SIG-M5 treated with dmso at 0.1 percent for 504 hours (cell line): ENCODE measurements at regions not wholly inside any gene's neighbourhood (a gene's known extent, or its start where the extent isn't known, plus 50 kb on each side); places are given as distances from the start of the nearest gene placed in this dataset.
"Not testable (repeated sequence)": the region's sequence is repeated elsewhere in the genome, so short reads cannot be mapped to it uniquely, and the experiment has no call there.

Source experiments
- DNase-seq: peaks from one replicate; lab custom pipeline; 2025; ENCODE audit not compliant: unreplicated experiment; lab: John Stamatoyannopoulos, UW

DNA sequence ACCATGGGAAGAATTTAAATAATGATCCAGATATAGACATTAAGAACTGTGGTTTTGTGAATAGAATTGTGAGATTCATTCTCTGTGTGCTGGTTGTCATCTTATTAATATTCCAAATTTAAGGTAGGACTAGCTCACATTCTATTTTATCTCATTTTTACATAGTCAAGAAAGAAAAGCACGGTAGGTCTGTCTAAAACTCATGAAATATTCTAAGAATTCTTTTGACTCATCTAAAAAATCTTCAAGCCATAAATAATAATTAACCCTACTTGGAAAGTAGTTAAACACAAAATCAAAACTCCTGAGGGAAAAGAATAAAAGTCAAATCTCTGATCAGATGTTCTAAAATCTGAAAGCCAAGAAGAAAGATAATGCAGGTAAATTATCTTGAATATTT is 388.8 kb upstream of the CHAC2 start:
- no peak for DNase-seq

DNA sequence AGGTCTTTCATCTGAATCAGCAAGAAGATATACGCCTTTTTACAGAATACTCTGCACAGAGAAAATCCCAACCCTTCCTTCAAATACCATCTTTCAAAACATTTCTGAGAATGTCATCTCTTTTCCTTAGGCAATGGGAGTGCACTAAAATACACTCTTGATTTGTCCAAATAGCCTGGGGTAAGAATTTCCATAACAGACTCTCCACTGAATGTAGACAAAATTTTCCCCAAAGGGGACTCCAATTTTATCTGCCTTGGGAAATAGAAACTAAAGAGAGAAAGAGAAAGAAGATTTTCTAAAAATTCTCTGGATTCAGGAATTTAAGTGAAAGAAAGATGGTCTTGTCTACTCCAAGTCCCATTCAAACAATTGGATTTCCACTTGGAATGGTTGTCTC is 394.5 kb upstream of the CHAC2 start:
- no peak for DNase-seq

DNA sequence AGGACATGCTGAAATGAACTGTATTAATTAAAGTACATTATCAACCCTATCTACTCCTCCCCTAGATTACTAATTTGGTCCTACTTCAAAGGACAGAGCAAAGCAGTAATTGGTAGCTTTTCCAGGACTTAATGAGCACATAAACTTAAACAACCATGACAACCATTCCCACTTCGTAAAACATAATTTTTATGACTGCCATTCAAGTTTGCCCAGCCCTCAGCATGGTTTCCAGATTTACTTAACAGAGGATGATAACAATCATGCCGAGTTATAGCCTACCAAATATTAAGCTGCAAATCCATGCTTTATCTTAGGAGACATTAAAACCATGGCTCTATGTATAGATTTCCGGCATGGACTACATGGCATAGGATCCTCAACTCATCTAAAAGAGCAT is 401.1 kb upstream of the CHAC2 start:
- DNase-seq, result no peak

DNA sequence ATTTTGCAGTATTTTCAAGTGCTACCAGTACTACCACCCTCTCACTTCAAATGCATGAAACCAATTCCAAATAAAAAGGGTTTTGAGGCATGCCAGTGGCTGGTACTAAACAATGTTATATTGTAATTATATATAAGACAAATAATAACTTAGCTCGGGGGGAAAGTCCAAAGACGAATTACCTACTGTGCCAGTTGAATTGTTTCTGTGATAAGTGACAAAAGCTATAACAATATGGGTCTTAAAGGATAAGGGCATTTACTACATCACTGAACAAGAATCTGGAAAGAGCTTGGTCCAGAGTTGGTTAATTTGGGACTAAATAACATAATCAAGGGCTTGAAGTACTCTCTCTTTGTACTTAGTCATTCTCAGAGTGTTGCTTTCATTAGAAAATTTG is 404.7 kb upstream of the CHAC2 start:
- DNase-seq, result no peak

DNA sequence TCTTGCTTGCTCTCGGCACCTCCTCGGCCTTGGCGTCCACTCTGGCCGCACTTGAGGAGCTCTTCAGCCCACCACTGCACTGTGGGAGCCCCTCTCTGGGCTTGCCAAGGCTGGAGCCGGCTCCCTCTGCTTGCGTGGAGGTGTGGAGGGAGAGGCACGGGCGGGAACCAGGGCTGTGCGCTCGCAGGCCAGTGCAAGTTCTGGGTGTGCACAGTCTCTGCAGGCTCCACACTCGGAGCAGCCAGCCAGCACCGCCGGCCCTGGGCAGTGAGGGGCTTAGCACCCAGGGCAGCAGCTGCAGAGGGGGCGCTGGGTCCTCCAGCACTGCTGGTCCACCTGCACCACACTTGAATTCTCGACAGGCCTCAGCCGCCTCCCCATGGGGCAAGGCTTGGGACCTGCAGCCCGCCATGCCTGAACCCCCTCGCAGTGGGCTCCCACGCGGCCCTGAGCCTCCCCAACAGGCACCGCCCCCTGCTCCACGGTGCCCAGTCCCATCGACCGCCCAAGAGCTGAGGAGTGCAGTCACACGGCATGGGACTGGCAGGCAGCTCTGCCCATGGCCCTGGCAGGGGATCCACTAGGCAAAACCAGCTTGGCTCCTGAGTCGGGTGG is 411.2 kb upstream of the CHAC2 start:
- no peak for DNase-seq

DNA sequence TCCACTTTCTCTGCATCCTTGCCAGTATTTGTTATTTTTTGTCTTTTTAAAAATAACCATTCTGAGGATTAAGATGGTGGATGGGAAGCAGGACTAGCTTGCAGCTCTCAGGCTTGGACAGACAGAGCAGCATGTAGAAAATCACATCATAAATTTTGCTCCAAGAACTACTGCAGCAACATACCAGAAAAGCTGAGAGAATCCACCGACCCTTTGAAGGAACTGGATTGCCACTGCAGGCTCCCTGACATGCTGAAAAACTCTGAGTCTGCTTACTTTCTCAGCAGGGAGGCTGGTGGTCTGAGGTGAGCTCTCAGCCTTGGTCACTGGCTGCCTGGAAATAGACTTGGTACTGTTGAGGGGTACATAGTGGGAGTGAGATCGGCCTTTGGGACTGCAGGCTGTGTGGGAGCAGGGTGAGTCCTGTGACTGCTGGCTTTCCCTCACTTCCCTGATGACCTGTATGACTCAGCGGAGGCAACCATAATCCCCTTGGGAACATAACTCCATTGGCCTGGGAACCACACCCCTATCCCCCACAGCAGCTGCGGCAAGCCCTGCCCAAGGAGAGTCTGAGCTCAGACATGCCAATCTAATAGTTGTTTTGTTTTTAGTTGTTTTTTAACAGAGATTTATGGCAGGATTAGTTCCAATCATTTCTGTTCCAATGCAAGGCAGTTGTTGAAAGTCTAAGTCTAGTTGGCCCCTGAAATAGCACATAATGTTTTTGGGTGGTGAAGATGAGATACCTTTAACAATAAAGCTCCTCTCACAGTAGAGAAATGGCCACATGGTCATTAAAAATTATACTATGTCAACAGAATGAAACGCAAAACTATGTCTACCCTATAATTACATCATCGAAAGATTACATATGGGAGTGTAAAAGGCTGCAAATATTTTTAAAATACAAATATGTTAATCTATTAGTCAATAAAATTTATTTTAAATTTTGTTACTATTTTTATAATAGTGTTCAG is 414.2 kb upstream of the CHAC2 start:
- DNase-seq, result no peak

DNA sequence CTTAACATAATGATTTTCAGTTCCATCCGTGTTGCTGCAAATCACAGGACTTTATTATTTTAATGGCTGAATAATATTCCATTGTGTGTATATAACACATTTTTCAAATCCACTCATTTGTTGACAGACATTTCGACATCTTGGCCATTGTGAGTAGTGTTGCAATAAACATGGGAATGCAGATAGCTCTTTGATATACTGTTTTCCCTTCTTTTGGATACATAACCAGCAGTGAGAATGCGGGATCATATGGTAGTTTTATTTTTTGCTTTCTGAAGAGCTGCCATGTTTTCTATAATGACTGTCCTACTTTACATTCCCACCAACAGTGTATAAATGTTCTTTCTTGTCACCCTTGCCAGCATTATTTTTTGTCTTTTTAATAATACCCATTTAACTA is 420.3 kb upstream of the CHAC2 start:
- no peak for DNase-seq

DNA sequence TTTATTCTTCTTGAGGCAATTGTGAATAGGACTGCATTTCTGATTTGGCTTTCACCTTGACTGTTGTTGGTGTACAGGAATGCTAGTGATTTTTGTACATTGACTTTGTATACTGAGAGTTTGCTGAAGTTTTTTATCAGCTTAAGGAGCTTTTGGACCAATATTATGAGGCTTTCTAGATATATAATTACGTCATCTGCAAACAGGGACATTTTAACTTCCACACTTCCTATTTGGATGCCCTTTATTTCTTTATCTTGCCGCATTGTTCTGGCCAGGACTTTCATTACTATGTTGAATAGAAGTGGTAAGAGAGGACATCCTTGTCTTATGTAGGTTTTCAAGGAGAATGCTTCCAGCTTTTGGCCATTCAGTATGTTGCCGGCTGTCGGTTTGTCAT is 425.4 kb upstream of the CHAC2 start:
- no peak for DNase-seq

DNA sequence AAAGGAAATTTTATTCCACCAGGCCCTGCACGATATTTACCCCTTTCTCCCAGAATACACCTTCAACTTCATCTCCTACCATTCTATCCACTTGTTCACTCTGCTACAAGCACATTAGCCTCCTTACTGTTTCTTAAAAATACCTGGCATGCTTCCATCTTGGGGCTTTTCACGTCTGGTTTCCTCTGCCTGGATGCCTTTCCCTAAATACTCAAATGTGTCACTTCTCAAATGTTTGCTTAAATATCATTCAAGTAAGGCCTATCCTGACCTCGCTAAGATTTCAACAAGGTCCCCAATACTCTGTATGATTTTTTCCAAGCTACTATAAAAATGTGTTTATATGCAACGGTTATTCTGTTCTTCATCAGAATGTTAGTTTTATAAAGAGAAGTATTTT is 433.0 kb upstream of the CHAC2 start:
- DNase-seq, result no peak

DNA sequence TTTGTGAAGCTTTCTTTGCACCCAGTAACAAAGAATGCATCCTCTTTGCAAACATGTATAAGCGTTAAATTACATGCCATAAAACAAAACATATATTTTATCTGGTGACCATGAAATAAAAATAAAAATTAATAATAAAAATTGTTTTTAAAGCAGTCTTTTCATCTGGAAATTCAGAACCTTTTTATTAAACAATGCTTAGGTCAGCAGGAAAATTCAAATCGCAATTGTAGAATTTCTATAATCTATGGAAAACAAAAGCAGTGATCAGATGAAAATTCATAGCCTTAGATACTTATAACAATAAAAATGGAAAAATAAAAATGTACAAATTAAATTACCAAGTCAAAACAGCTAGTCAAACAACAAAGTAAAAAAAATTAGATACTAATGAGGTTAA is 435.9 kb upstream of the CHAC2 start:
- no peak for DNase-seq

DNA sequence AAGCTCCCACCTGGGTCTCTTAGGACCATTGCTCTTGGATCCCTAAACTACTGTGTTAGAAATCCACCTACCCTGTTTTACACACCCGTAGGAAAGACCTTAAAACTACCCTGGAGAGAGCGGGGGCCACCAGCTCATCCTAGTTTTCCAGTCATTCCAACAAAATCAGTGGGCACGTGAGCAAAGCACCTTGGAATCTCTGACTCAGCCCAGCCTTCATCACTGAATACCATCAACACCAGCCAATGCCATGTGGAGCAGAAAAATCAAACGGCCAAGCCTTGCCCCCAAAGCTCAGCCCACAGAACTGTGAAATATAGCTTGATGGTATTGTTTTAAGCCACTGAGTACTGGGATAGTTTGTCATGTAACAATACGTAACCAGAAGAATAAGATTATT is 449.7 kb upstream of the CHAC2 start:
- no peak for DNase-seq

DNA sequence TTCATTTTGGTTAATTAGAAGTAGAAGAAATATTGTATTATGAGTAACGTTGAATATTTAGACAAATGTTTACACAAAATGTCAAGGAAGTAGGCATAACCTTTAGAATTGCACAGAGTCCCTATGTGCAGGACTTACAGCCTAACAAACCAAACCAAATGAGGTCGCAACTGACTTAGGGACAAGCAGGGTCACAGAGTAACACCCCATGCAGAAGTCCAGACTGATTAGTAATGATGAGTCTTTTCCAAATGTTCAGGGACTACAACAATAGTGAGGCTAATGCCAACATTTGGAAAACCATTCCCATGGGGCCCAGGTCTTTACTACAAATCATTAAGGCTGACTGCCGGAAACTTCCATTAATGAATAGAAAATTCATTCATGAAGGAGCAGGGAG is 452.5 kb upstream of the CHAC2 start:
- no peak for DNase-seq

DNA sequence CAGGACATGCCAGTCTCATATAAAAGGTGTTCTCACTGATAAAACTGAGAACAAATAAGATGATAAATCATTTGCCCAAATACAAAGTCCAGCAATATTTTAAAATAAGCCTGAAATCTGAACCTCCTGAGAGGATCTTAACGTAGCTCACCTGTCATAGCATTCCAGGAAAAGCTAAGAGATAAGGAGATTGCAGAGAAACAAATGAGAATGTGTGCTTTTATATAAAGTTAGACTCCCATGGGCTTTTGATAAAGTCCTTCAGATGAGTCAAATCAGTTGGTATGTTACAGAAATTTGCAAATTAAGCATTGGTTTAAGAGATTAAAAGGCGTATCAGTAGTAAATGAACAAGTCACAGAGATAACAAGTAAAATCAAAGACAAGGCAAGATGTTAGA is 452.9 kb upstream of the CHAC2 start:
- no peak for DNase-seq

DNA sequence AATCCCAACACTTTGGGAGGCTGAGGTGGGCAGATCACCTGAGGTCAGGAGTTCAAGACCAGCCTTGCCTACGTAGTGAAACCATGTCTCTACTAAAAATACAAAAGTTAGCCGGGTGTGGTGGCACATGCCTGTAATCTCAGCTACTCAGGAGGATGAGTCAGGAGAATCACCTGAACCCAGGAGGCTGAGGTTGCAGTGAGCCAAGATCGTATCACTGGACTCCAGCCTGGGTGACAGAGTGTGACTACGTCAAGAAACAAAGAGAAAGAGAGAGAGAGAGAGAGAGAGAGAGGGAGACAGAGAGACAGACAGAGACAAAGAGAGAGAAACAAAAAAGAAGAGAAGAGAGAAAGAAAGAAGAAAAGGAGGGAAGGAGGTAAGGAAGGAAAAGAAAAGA is 454.0 kb upstream of the CHAC2 start:
- not testable (repeated sequence) for DNase-seq

DNA sequence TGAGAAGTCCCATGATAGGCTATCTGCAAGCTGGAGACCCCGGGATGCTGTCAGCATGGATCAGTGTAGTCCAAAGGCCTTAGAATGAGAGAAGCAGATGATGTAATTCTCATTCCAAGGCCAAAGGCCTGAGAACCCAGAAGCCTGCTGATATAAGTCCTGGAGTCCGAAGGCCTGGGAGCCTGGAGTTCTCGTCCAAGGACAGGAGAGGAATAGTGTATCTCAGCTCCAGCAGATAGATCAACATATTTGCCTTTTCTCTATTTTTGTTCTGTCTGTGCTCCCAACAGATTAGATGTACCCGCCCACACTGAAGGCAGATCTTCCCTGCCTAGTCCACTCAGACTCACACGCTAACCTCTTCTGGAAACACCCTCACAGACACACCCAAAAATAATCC is 454.9 kb upstream of the CHAC2 start:
- no peak for DNase-seq

DNA sequence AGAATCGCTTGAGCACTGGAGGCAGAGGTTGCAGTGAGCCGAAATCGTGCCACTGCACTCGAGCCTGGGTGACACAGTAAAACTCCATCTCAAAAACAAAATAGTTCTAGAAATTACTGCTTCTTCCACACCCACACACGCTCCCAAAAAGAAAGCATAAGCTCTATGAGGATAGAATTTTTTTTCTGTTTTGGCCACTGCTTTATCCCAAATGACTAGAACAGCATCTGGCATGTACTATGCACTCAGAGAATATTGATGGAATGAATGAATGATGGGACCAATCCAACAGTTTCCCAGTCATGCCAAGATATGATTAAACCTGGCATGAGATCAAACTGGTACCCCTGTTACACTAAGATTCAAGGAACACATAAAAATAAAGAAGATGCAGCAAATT is 455.4 kb upstream of the CHAC2 start:
- no peak for DNase-seq

DNA sequence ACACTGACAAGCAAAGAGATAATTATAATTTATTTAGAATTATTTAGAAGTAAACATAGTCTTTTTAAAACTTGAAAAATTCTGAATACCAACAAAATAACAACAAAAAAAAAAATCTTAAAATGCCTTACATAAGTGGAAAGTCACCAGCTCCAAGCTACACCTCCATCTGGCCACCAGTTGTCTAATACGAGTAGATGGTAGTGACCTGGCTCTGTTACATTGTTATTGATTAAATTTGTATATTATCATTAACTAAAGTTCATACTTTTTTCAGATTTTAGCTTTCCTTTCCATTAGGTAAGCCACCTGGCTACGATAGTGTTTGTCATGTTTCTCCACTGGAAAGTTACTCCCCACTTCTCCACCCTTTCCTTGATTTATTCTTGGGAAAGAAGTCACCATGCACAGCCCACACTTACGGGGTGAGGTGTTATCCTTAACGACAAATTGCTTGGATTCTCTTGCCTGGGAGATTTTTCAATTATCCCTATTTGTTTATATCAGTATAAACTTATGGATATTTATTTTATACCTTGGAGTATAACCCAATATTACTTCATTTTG is 464.5 kb upstream of the CHAC2 start:
- no peak for DNase-seq

DNA sequence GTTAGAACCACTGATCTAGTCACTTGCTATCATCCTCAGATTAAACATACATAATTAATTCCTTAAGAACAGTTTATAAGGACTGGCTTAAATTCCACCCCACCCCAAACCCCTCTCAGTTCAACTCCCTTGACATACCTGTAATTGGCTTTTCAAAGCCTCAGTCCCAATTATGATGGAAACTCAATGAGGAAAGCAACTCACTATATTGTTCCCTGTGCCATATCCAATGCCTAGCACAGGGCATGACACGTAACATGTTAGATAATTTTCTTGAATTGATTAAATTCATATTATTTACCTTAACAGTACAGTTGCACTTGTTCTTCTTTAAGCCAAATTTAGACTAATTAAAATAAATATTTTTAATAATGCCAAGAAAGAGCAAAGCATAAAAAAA is 465.1 kb upstream of the CHAC2 start:
- DNase-seq, result no peak

DNA sequence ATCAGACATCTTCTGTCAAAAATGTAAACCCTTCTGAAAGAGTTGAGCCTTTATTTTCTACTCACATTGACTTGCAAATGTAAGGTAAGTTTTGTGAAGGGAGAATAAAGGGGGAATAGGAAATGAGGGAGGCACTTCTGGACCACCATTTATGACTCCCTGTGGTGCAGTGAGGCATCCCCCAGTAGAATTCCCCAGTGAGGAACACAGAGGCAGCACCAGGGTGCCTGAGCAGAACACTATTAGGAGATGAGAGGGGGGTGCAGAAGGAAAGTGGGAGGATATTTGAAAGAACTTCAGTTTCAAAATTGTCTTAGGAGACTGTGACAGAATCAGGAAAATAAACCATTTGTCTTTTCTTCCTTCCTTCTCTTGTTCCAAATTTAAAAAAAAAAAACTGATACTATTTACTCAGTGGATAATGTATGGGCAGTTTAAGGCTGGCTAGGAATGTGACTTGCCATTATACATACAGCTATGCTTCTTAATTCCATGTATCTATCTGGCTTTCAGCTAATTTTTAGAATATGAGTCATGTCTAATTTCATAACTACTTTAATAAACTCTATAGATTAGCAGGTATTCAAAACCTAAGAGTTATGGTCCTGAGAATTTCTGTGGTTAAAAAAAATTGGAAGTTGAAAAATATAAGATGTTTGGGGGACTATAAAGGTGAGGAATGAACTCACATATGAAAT is 478.1 kb upstream of the CHAC2 start:
- DNase-seq, result no peak

DNA sequence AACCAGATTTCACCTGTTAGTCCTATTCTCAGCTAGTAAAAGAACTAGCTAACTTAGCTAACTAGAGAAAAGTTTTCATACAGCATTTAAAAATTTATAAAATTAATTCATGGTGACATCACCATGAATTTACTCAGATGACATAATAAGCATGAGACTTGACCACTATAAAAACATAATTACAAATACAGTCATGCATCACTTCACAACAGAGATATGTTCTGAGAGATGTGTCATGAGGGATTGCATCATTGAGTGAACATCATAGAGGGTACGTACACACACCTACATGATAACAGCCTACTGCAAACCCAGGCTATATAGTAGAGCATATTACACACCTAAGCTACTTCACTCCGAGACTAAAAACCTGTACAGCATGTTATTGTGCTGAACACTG is 481.3 kb upstream of the CHAC2 start:
- no peak for DNase-seq

DNA sequence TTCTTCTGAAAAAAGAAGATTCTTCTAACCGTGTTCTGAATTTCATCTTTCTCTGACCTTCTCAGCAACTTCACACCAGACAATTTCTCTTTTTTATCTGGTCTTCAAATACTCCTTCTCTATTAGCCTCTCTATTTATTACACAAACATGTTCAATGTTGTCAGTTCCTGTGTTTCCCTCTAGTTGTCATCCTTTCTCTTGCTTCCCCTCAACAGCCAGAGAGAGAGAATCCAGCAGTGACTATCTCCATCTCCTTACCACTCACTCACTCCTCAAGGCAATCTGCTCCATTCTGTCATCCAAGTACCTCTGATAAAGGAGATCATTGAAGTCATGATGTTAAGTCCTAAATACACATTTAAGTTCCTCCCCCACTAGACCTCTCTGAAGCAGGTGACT is 491.9 kb upstream of the CHAC2 start:
- DNase-seq, result no peak

DNA sequence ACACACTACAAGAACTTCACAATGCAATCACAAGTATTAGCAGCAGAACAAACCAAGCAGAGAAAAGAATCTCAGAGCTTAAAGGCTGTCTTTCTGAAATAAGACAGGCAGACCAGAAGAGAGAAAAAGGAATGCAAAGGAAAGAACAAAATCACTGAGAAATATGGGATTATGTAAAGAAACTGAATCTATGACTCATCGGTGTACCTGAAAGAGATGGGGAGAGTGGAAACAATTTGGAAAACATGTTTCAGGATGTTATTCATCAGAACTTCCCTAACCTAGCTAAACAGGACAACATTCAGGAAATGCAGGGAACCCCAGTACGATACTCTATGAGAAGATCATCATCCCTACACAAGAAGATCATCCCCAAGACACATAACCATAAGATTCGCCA is 499.0 kb upstream of the CHAC2 start:
- no peak for DNase-seq
